Right lobe of liver (tissue), 6 donors: ENCODE measurements at regions not wholly inside any gene's neighbourhood (a gene's known extent, or its start where the extent isn't known, plus 50 kb on each side); places are given as distances from the start of the nearest gene placed in this dataset.
"Not testable (repeated sequence)": the region's sequence is repeated elsewhere in the genome, so short reads cannot be mapped to it uniquely, and the experiment has no call there.

ENCODE experiments used
- ATAC-seq, 4 donors: fragments of 200-7000 bp; cut with Tn5 transposase; one replicate each; pipeline ENCODE4 v1.9.1; 2020; ENCODE audit warnings: mild to moderate bottlenecking in 4 of 4, moderate library complexity in 4 of 4
- DNase-seq, 3 donors: peaks; one replicate each; pipeline ENCODE4 v3.0.0-alpha.2; 2020
- H3K27ac ChIP-seq, 3 donors: fragments of 200-600 bp; one replicate each; pipeline ENCODE4 v1.8.0; 2022
- H3K27me3 ChIP-seq, 2 donors: fragments of 200-600 bp; one replicate each; pipeline ENCODE4 v1.8.0; 2022
- H3K36me3 ChIP-seq, 4 donors: fragments of 200-600 bp; sonication (generic) in 1 of 4; one replicate each; pipeline versions ENCODE4 v1.5.1 to v1.8.0; 2017 to 2022; ENCODE audit warnings: control low read depth in 1 of 4
- H3K4me1 ChIP-seq, 4 donors: fragments of 200-600 bp; sonication (generic) in 1 of 4; one replicate each; pipeline versions ENCODE4 v1.5.1 to v1.8.0; 2017 to 2022; ENCODE audit warnings: control low read depth in 1 of 4
- H3K4me3 ChIP-seq, 3 donors: fragments of 200-600 bp; one replicate each; pipeline ENCODE4 v1.8.0; 2022
- H3K9me3 ChIP-seq, 4 donors: fragments of 200-600 bp; sonication (generic) in 1 of 4; one replicate each; pipeline versions ENCODE4 v1.5.1 to v1.8.0; 2017 to 2022; ENCODE audit warnings: control low read depth in 1 of 4
- CTCF ChIP-seq, 4 donors: fragments of 200-600 bp in 3 of 4; fragments of 450-650 bp in 1 of 4; IDR thresholded peaks; one replicate each; pipeline versions ENCODE4 v1.5.1 to v1.8.0; 2016 to 2022; ENCODE audit warnings: antibody characterized with exemption in 4 of 4, mild to moderate bottlenecking in 2 of 4
- POLR2A ChIP-seq: fragments of 450-650 bp; IDR thresholded peaks from one replicate; pipeline ENCODE4 v1.6.1; 2017; ENCODE audit warnings: antibody characterized with exemption, mild to moderate bottlenecking
- WGBS: methylation state at CpG from one replicate; pipeline ENCODE4 v1.1.6; 2018; ENCODE audit warnings: low coverage, low lambda C conversion rate; ENCODE audit not compliant: insufficient coverage; ENCODE audit errors: missing lambda C conversion rate; 5-methylcytosine and 5-hydroxymethylcytosine counted together
- intact Hi-C, 2 donors: fragments of 100-400 bp; cut with DNase I; formaldehyde crosslinking; loops; one replicate each; pipeline versions ENCODE4 v1.11.2 to v1.14.1; 2022
- donor health status: DM: no; HTN: yes; CAD: no.
- donor health status: DM: no; HTN: no; CAD: no.
- donor health status: DM: no; HTN: no; CAD: no.
- donor health status: DM: no; HTN: yes; CAD: no.
- donor health status: DM: no; HTN: yes; CAD: no.

GRCh38 chr7:16264823-16265804 lies 156.2 kb downstream of the CRPPA start:
- intact Hi-C loops: no loop called here
- Histone ChIP-seq H3K9me3 (no peaks in the 10 kb centered on the region), H3K4me3 (no peak overlapping the region), H3K36me3 (no peaks in the 10 kb centered on the region), H3K4me1 (peaks cover 0 to 15% (median 3%) of the 10 kb centered on the region in 4 donors), H3K27ac (peak overlapping the region; percentile 35 to 59 (median 52)), H3K27me3 (no peaks in the 10 kb centered on the region)
- WGBS: 48% methylated on average over 6 of the region's 7 CpGs
- TF ChIP-seq CTCF (IDR thresholded peaks at IDR 0.05) (no peak), POLR2A (no peak)
- ATAC-seq (peak; percentile 61 to 79 (median 75)), DNase-seq (no peak)

- Histone ChIP-seq H3K9me3 (no peaks in the 10 kb centered on the region), H3K4me1 (peaks cover 0 to 15% (median 3%) of the 10 kb centered on the region in 4 donors), H3K4me3 (no peak overlapping the region), H3K27me3 (no peaks in the 10 kb centered on the region), H3K27ac (peak overlapping the region; percentile 35 to 59 (median 52)), H3K36me3 (no peaks in the 10 kb centered on the region)
- ATAC-seq (peak; percentile 71 to 86 (median 81)), DNase-seq (no peak)
- TF ChIP-seq POLR2A: no peak
- no peak for TF ChIP-seq CTCF (IDR thresholded peaks at IDR 0.05)
- 24% methylated on average over 4 of the region's 4 CpGs for WGBS
- intact Hi-C loops: no loop called here
Measured at GRCh38 chr7:16264036-16264819, 157.1 kb downstream of the CRPPA start.

- WGBS: 81% methylated on average over 6 of the region's 6 CpGs
- ATAC-seq, H3K9me3 ChIP-seq, DNase-seq, H3K36me3 ChIP-seq, H3K27me3 ChIP-seq, intact Hi-C loops, H3K4me3 ChIP-seq: not testable (repeated sequence)
- H3K27ac ChIP-seq: peak overlapping the region in 2 of 3 donors; percentile 7 to 14
- H3K4me1 ChIP-seq: peaks cover 0 to 15% (median 3%) of the 10 kb centered on the region in 4 donors
Measured at GRCh38 chr7:16263377-16263776, 158.0 kb downstream of the CRPPA start.

- peaks cover 0 to 15% (median 3%) of the 10 kb centered on the region in 4 donors for H3K4me1 ChIP-seq
- ATAC-seq (no peak), DNase-seq (no peak)
- H3K4me3 ChIP-seq: no peak overlapping the region
- no peaks in the 10 kb centered on the region for H3K27me3 ChIP-seq
- 82% methylated on average over 5 of the region's 5 CpGs for WGBS
- H3K9me3 ChIP-seq: no peaks in the 10 kb centered on the region
- H3K27ac ChIP-seq: no peak overlapping the region
- H3K36me3 ChIP-seq: no peaks in the 10 kb centered on the region
- intact Hi-C loops: no loop called here
- TF ChIP-seq CTCF (IDR thresholded peaks at IDR 0.05) (no peak), POLR2A (no peak)
Measured at GRCh38 chr7:16261654-16262053, 159.7 kb downstream of the CRPPA start.
